GM12875 (cell line): ENCODE measurements at regions not wholly inside any gene's neighbourhood (a gene's known extent, or its start where the extent isn't known, plus 50 kb on each side); places are given as distances from the start of the nearest gene placed in this dataset.

ENCODE experiments used
- H3K4me3 ChIP-seq: one replicate; pipeline ENCODE4 v1.5.1; 2011; ENCODE audit warnings: low read depth, low read length, control low read depth
- TF ChIP-seq, protein P1 (sequence below): IDR thresholded peaks from 2 replicates; pipeline ENCODE4 v1.5.1; 2011; ENCODE audit warnings: low read depth, mild to moderate bottlenecking, control low read depth, inconsistent platforms, low read length, moderate library complexity, borderline replicate concordance; ENCODE audit not compliant: insufficient read depth

DNA sequence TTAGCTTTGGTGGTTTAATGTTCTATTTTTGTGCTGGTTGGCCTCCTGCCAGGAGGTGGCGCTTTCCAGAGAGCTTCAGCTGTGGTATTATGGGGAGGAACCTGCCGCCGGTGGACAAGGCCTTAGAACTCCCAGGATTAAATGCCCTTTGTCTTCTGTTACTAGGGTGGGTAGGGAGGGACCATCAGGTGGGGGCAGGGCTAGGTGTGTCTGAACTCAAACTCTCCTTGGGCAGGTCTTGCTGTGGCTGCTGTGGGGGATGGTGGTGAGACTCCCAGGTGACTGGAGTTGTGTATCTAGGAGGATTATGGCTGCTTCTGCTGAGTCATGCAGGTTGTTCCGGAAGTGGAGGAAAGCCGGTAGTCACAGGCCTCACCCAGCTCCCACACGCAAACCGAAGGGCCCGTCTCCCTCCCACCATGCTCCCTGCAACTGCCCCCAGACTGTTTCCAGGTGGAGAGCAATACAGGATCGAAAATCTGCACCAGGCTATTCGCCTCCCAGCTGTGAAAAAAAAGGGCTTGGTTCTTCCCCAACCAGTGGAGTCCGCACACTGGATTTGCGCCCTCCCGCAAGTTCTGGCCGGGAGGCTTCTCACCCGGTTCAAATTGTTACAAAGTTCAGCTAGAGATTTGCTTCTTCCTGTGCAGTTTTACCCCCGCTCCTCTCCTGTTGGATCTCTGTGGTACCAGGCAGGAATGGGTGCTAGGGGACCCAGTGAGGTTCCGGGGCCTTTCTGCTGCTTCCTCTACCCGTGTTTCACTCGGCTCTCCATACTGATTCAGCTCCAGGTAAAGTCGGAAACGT lies 220.5 kb downstream of the CENPF start:
- no peak overlapping the region for H3K4me3 ChIP-seq
- TF ChIP-seq, protein P1, sequence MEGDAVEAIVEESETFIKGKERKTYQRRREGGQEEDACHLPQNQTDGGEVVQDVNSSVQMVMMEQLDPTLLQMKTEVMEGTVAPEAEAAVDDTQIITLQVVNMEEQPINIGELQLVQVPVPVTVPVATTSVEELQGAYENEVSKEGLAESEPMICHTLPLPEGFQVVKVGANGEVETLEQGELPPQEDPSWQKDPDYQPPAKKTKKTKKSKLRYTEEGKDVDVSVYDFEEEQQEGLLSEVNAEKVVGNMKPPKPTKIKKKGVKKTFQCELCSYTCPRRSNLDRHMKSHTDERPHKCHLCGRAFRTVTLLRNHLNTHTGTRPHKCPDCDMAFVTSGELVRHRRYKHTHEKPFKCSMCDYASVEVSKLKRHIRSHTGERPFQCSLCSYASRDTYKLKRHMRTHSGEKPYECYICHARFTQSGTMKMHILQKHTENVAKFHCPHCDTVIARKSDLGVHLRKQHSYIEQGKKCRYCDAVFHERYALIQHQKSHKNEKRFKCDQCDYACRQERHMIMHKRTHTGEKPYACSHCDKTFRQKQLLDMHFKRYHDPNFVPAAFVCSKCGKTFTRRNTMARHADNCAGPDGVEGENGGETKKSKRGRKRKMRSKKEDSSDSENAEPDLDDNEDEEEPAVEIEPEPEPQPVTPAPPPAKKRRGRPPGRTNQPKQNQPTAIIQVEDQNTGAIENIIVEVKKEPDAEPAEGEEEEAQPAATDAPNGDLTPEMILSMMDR: no peak

DNA sequence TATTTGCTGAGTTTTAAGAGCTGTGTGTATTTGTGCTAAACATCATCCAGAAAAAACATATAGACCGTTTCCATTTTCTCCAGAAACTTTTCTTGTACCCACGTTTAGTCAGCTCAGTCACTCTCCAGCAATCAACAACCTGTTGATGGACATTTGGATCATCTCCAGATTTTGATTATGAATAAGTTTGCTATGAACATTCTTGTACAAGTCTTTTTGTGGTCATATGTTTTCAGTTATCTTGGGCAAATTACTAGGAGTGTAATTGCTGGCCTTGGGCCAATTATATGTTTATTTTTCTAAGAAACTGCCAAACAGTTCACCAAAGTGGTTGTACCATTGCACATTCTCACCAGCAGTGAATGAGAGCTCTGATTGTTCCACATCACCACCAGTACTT lies 221.8 kb downstream of the CENPF start:
- TF ChIP-seq, protein P1: no peak
- H3K4me3 ChIP-seq: no peak overlapping the region

- TF ChIP-seq, protein P1: no peak
- no peak overlapping the region for H3K4me3 ChIP-seq
These were observed 223.6 kb downstream of the CENPF start for GRCh38 chr1:214826619-214827018.

GRCh38 chr1:214827883-214828282 lies 224.9 kb downstream of the CENPF start:
- H3K4me3 ChIP-seq: no peak overlapping the region
- TF ChIP-seq, protein P1: no peak

DNA sequence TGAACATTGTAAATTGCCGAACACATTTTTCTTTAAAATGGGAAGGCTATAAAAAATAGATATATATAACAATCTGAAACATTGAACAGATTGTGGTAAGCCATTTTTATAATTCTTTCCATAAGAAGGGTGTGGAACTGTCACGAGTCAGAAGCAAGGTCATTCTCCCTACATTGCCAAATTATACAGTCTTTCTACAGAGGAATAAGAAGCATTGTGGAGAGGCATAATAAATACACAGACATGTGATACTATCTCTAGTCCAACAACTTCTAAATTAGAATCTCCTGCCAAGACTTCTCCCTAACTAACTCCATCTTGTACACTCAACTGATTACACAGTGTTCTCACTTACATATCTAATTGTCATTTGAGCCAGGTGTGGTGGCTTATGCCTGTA lies 227.9 kb downstream of the CENPF start:
- H3K4me3 ChIP-seq: no peak overlapping the region
- TF ChIP-seq, protein P1: no peak

DNA sequence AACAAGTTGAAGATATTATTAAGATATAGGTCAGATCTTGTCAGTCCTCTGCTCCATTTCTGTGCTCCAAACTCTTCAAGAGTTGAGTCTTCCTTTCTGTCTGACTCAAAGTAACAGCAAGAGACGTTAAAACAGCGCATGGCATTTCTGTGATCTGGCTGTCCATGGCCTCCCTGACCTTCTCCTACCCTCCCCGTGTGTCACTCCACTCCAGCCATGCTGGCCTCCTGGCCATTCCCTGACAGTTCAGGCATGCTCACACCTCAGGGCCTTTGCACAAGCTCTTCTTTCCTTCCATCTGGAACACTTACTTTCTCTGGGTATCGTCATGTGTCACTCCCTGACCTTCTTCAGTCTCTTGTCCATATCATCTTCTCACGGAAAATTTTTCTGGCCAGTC lies 229.0 kb downstream of the CENPF start:
- TF ChIP-seq, protein P1: no peak
- H3K4me3 ChIP-seq: no peak overlapping the region

- H3K4me3 ChIP-seq: no peak overlapping the region
These were observed 230.3 kb downstream of the CENPF start for GRCh38 chr1:214833178-214833756.

More at GRCh38 chr1:214833178-214833756, 230.3 kb downstream of the CENPF start:
- TF ChIP-seq, protein P1: no peak
